Colonic mucosa (tissue), 4 donors: ENCODE measurements at regions not wholly inside any gene's neighbourhood (a gene's known extent, or its start where the extent isn't known, plus 50 kb on each side); places are given as distances from the start of the nearest gene placed in this dataset.

Source experiments
- DNase-seq: peaks from one replicate; pipeline ENCODE4 v3.0.0-alpha.2; 2020
- H3K27ac ChIP-seq: fragments of 200-600 bp; one replicate; pipeline ENCODE4 v1.8.0; 2021
- H3K27me3 ChIP-seq: fragments of 200-600 bp; one replicate; pipeline ENCODE4 v1.8.0; 2021
- H3K36me3 ChIP-seq: fragments of 200-600 bp; one replicate; pipeline ENCODE4 v1.8.0; 2021
- H3K4me1 ChIP-seq: fragments of 200-600 bp; one replicate; pipeline ENCODE4 v1.8.0; 2021; ENCODE audit warnings: mild to moderate bottlenecking
- H3K4me3 ChIP-seq: fragments of 200-600 bp; one replicate; pipeline ENCODE4 v1.8.0; 2021
- H3K9ac ChIP-seq, 2 donors: one replicate each; pipeline ENCODE4 v1.7.0; 2013; ENCODE audit warnings: control low read depth in 2 of 2, low read depth in 2 of 2, low read length in 2 of 2
- H3K9me3 ChIP-seq: fragments of 200-600 bp; one replicate; pipeline ENCODE4 v1.8.0; 2021
- intact Hi-C: fragments of 100-400 bp; cut with DNase I; formaldehyde crosslinking; loops from one replicate; pipeline ENCODE4 v1.14.1; 2022
- TF ChIP-seq, protein P1 (sequence below): fragments of 200-600 bp; IDR thresholded peaks from one replicate; pipeline ENCODE4 v1.8.0; 2022; ENCODE audit warnings: antibody characterized with exemption, mild to moderate bottlenecking
- donor health status: healthy.
- donor health status: DM: no; HTN: no; CAD: no.
- donor health status: DM: no; HTN: no; CAD: no.

- intact Hi-C loops = no loop called here
- Histone ChIP-seq H3K4me3 (no peak overlapping the region), H3K4me1 (no peaks in the 10 kb centered on the region)
These were observed 61.1 kb upstream of the CCDC71L start for GRCh38 chr7:106721816-106722785.

DNA sequence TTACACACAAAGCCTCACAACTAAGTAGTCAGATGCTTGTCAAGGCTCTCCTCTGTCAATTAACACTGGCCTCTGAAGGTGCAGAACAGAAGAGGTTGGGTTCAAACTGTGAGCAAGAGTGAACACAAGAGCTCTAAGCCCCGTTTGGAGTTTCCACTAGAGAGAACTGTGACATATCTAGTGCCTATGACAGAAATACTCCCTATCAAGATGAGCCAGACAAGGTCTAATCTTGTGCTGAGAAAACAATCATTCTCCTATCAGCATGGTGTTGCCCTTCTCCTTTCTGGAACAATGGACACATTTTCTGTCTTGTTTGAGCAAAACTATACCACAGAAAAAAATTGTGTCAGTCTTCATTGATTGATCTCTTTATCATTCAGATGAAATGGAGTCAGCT, 62.4 kb upstream of the CCDC71L start:
- DNase-seq = no peak
- H3K27ac ChIP-seq = no peak overlapping the region
- H3K9ac ChIP-seq = no peak overlapping the region
- intact Hi-C loops = no loop called here
- H3K4me1 ChIP-seq = no peaks in the 10 kb centered on the region
- TF ChIP-seq, protein P1, sequence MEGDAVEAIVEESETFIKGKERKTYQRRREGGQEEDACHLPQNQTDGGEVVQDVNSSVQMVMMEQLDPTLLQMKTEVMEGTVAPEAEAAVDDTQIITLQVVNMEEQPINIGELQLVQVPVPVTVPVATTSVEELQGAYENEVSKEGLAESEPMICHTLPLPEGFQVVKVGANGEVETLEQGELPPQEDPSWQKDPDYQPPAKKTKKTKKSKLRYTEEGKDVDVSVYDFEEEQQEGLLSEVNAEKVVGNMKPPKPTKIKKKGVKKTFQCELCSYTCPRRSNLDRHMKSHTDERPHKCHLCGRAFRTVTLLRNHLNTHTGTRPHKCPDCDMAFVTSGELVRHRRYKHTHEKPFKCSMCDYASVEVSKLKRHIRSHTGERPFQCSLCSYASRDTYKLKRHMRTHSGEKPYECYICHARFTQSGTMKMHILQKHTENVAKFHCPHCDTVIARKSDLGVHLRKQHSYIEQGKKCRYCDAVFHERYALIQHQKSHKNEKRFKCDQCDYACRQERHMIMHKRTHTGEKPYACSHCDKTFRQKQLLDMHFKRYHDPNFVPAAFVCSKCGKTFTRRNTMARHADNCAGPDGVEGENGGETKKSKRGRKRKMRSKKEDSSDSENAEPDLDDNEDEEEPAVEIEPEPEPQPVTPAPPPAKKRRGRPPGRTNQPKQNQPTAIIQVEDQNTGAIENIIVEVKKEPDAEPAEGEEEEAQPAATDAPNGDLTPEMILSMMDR = no peak
- H3K9me3 ChIP-seq = no peaks in the 10 kb centered on the region
- H3K4me3 ChIP-seq = no peak overlapping the region
- H3K36me3 ChIP-seq = no peaks in the 10 kb centered on the region
- no peaks in the 10 kb centered on the region for H3K27me3 ChIP-seq

More at GRCh38 chr7:106721816-106722785, 61.1 kb upstream of the CCDC71L start:
- Histone ChIP-seq H3K27me3 (no peaks in the 10 kb centered on the region), H3K36me3 (no peaks in the 10 kb centered on the region), H3K27ac (no peak overlapping the region), H3K9ac (no peak overlapping the region), H3K9me3 (no peaks in the 10 kb centered on the region)
- TF ChIP-seq, protein P1 = no peak
- no peak for DNase-seq

- no peaks in the 10 kb centered on the region for H3K27me3 ChIP-seq
- H3K9me3 ChIP-seq = no peaks in the 10 kb centered on the region
- TF ChIP-seq, protein P1 = no peak
- no peaks in the 10 kb centered on the region for H3K4me1 ChIP-seq
- no peak overlapping the region for H3K4me3 ChIP-seq
- H3K27ac ChIP-seq = no peak overlapping the region
- H3K36me3 ChIP-seq = no peaks in the 10 kb centered on the region
- intact Hi-C loops = no loop called here
- no peak overlapping the region for H3K9ac ChIP-seq
- DNase-seq = no peak
These were observed 68.9 kb upstream of the CCDC71L start for GRCh38 chr7:106729720-106730385.

GRCh38 chr7:106731187-106731586, 70.2 kb upstream of the CCDC71L start:
- Histone ChIP-seq H3K27ac (no peak overlapping the region), H3K4me1 (no peaks in the 10 kb centered on the region), H3K9ac (no peak overlapping the region), H3K4me3 (no peak overlapping the region), H3K36me3 (no peaks in the 10 kb centered on the region), H3K9me3 (no peaks in the 10 kb centered on the region), H3K27me3 (no peaks in the 10 kb centered on the region)
- intact Hi-C loops = no loop called here
- TF ChIP-seq, protein P1 = no peak
- DNase-seq = no peak

- Histone ChIP-seq H3K36me3 (no peaks in the 10 kb centered on the region), H3K9me3 (no peaks in the 10 kb centered on the region), H3K27ac (no peak overlapping the region), H3K4me3 (no peak overlapping the region), H3K9ac (no peak overlapping the region), H3K27me3 (no peaks in the 10 kb centered on the region), H3K4me1 (no peaks in the 10 kb centered on the region)
- DNase-seq = no peak
- intact Hi-C loops = no loop called here
- TF ChIP-seq, protein P1 = no peak
These were observed 70.9 kb upstream of the CCDC71L start for GRCh38 chr7:106731646-106732444.
